ENCODE measurements at regions not wholly inside any gene's neighbourhood (a gene's known extent, or its start where the extent isn't known, plus 50 kb on each side); places are given as distances from the start of the nearest gene placed in this dataset.

GRCh38 chr1:59113876-59114457, 182.9 kb upstream of the FGGY start:
- TF ChIP-seq CTCF (IDR thresholded peaks at IDR 0.05 in 8 of 11, conservative IDR thresholded peaks at IDR 0.05 in 3 of 11) (no peak), POLR2AphosphoS5 (IDR thresholded peaks at IDR 0.05) (no peak), POLR2A (IDR thresholded peaks at IDR 0.05) (no peak)

Data from spleen (tissue), 7 donors.